NB4 (cell line): ENCODE measurements at regions not wholly inside any gene's neighbourhood (a gene's known extent, or its start where the extent isn't known, plus 50 kb on each side); places are given as distances from the start of the nearest gene placed in this dataset.

Experiments used
- CTCF ChIP-seq: IDR thresholded peaks from one replicate; pipeline ENCODE4 v1.5.1; 2012; ENCODE audit warnings: low read depth, low read length
- MAX ChIP-seq: IDR thresholded peaks from 2 replicates; pipeline ENCODE4 v1.6.1; 2011; ENCODE audit warnings: low read depth, low read length
- MYC ChIP-seq: IDR thresholded peaks from 2 replicates; pipeline ENCODE4 v1.6.1; 2011; ENCODE audit warnings: low read depth, low read length
- POLR2A ChIP-seq: IDR thresholded peaks from 2 replicates; pipeline ENCODE4 v1.6.1; 2011; ENCODE audit warnings: mild to moderate bottlenecking; ENCODE audit not compliant: insufficient read length; ENCODE audit errors: extremely low read depth

- TF ChIP-seq POLR2A (no peak), CTCF (no peak), MAX (no peak), MYC (no peak)
These were observed 127.1 kb upstream of the ITGA1 start for GRCh38 chr5:52660621-52661020.
